Skeletal muscle satellite cell (primary cell): ENCODE measurements at regions not wholly inside any gene's neighbourhood (a gene's known extent, or its start where the extent isn't known, plus 50 kb on each side); places are given as distances from the start of the nearest gene placed in this dataset. TPM values are rescaled to one million over a fixed set of nuclear protein-coding genes. Genes with fewer than 3 reads are reported as not detected.
A peak's percentile ranks its signal among the peaks of the same experiment; 100 is the strongest.

Source experiments
- H3K27me3 ChIP-seq: 2 replicates; pipeline ENCODE4 v1.7.0; 2013; ENCODE audit warnings: low read length; ENCODE audit not compliant: control insufficient read depth, insufficient read depth
- H3K36me3 ChIP-seq: 2 replicates; pipeline ENCODE4 v1.7.0; 2013; ENCODE audit warnings: mild to moderate bottlenecking, control low read depth, low read length; ENCODE audit not compliant: insufficient read depth
- H3K4me1 ChIP-seq: 2 replicates; pipeline ENCODE4 v1.7.0; 2013; ENCODE audit warnings: low read length; ENCODE audit not compliant: control insufficient read depth, insufficient read depth
- H3K4me2 ChIP-seq: 2 replicates; pipeline ENCODE4 v1.7.0; 2013; ENCODE audit warnings: mild to moderate bottlenecking, low read length
- H3K4me3 ChIP-seq: 2 replicates; pipeline ENCODE4 v1.7.0; 2013; ENCODE audit warnings: low read length
- H3K9ac ChIP-seq: 2 replicates; pipeline ENCODE4 v1.7.0; 2013; ENCODE audit warnings: mild to moderate bottlenecking, low read depth, low read length, moderate library complexity
- H3K9me3 ChIP-seq: replicated peaks from 2 replicates; pipeline ENCODE4 v1.7.0; 2013; ENCODE audit warnings: mild to moderate bottlenecking, control low read depth, low read length
- small RNA-seq: library from RNA; depleted of rRNA; stranded (forward); fragments of <200 nt; gene quantifications from one replicate; pipeline ENCODE3, GENCODE V24; 2012

DNA sequence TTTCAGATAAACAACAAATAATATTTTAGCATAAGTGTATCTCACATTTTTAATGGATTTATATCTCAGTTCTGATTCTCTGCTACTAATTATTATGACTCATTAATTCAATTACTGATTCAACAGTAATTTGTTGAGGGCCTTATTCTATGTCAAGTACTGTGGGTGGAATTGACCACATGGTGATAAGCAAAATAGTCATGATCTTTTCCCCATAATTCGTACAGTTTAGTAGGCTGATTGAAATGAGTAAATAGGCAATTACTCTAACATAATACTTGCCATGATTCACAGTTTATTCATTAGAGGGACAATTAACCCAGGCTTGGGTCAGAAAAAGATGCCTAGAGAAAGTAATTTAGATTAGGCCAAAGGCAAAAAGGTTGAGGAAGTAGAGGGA, 60.9 kb upstream of the SLC4A7 start:
- Histone ChIP-seq H3K36me3 (no peaks in the 10 kb centered on the region), H3K4me2 (peak overlapping the region; percentile 38), H3K4me1 (peaks cover 33% of the 10 kb centered on the region), H3K9ac (peak overlapping the region; percentile 65), H3K4me3 (no peak overlapping the region), H3K27me3 (no peaks in the 10 kb centered on the region), H3K9me3 (no peaks in the 10 kb centered on the region)

DNA sequence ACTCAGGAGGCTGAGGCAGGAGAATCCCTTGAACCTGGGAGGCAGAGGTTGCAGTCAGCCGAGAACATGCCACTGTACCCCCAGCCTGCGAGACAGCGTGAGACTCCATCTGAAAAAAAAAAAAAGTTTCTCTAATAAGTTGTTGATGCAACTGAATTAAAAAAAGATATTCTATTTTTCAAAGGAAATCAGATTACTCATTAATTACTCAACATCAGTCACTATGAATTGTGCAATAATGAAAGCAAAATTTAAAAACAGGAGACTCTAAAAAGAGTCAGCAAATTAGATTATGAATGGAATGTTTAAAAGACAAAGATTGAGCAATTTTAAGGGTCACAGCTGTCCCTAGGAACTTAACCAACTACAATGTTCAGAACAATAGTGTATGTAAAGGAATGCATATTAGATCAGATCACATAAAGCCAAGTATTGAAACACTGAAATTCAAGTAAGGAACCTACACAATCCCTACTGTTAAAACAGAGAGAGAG, 60.2 kb upstream of the SLC4A7 start:
- H3K4me3 ChIP-seq: no peak overlapping the region

DNA sequence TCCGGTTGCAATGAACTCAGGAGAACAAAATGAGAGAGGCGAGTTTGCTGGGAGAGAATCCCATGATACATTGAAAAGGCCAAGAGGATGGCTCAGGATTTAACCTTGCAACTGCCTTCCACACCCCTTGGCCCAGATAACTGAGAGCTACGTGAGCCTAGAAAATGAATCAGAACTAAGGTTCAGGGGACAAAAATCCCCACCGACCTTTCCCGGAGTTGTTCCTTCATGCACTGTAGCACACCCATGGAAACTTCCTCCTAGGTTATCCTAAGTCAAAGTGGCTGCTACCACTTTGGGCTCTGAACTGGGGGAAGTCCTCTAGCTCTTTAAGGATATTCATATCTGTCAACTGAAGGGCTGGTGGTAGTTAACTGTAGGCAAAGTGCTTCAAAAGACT, 58.3 kb upstream of the SLC4A7 start:
- Histone ChIP-seq H3K4me1 (peaks cover 33% of the 10 kb centered on the region), H3K9ac (no peak overlapping the region), H3K27me3 (no peaks in the 10 kb centered on the region), H3K9me3 (no peaks in the 10 kb centered on the region), H3K4me3 (no peak overlapping the region), H3K4me2 (peak overlapping the region; percentile 3), H3K36me3 (no peaks in the 10 kb centered on the region)

More for the DNA sequence above, 60.2 kb upstream of the SLC4A7 start:
- peak overlapping the region; percentile 38 for H3K4me2 ChIP-seq
- H3K4me1 ChIP-seq: peaks cover 33% of the 10 kb centered on the region
- H3K27me3 ChIP-seq: no peaks in the 10 kb centered on the region
- H3K36me3 ChIP-seq: no peaks in the 10 kb centered on the region
- no peaks in the 10 kb centered on the region for H3K9me3 ChIP-seq
- peak overlapping the region; percentile 65 for H3K9ac ChIP-seq

DNA sequence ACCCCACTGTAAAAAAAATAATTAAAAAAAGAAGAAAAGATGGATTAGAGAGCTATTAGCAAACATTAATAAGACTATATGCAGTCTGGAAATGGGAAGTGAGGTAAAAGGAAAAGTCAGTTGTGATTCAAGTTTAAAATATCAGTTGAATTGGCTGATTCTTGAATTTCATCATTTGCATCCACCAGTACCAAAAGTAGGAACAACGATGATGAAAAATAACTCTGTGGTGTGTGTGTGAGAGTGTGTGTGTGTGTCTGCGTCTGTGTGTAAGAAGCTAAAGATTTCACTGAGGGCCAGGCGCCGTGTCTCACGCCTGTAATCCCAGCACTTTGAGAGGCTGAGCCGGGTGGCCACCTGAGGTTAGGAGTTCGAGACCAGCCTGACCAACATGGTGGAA, 56.0 kb upstream of the SLC4A7 start:
- Histone ChIP-seq H3K27me3 (no peaks in the 10 kb centered on the region), H3K9me3 (no peaks in the 10 kb centered on the region), H3K4me3 (no peak overlapping the region), H3K36me3 (no peaks in the 10 kb centered on the region), H3K9ac (no peak overlapping the region), H3K4me1 (peaks cover 41% of the 10 kb centered on the region), H3K4me2 (no peak overlapping the region)

DNA sequence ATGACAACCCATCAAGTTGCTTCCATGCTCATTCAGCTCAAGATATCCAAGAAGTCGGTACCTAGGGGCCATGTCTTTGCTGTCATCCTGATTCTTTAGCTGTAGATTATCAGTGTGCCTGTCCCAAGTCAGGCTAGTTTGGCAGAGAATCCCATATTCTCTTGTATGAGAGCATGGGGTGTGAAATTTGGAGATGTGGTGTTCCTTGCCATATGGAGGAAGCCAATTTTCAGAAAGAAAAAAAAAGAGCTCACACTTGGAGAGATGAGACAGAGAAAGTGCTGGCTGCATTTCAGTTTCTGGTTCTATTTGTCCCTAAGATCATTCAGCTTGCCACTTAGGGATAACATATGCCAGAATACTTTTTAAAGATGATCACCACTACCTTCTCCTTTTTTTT, 52.3 kb upstream of the SLC4A7 start:
- Histone ChIP-seq H3K27me3 (no peaks in the 10 kb centered on the region), H3K4me3 (no peak overlapping the region), H3K36me3 (no peaks in the 10 kb centered on the region), H3K9me3 (no peaks in the 10 kb centered on the region), H3K4me2 (no peak overlapping the region), H3K9ac (peak overlapping the region; percentile 53), H3K4me1 (peaks cover 42% of the 10 kb centered on the region)

DNA sequence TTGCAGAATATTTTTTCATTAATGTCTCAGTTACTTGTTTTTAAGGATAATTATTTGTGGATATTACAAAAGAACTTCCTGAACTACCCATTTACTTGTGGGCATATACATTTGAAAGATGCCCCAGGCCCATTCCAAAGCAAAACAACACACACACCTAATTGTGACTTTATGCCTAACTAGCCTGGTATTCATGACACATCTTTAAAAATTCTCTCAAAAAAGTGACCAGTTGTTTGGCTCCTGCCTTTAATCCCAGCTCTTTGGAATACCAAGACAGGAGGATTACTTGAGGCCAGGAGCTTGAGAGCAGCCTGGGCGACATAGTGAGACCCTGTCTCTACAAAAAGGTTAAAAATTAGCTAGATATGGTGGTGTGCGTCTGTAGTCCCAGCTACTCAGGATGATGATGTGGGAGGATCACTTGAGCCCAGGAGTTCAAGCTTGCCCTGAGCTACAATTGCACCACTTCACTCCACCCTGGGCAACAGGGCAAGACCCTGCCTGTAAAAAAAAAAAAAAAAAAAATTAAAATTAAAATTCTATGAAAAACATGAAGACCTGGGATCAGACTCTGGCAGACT, 51.7 kb upstream of the SLC4A7 start:
- Histone ChIP-seq H3K9ac (peak overlapping the region; percentile 53), H3K4me1 (peaks cover 42% of the 10 kb centered on the region), H3K4me3 (no peak overlapping the region), H3K9me3 (no peaks in the 10 kb centered on the region), H3K4me2 (peak overlapping the region; percentile 26), H3K36me3 (no peaks in the 10 kb centered on the region), H3K27me3 (no peaks in the 10 kb centered on the region)

DNA sequence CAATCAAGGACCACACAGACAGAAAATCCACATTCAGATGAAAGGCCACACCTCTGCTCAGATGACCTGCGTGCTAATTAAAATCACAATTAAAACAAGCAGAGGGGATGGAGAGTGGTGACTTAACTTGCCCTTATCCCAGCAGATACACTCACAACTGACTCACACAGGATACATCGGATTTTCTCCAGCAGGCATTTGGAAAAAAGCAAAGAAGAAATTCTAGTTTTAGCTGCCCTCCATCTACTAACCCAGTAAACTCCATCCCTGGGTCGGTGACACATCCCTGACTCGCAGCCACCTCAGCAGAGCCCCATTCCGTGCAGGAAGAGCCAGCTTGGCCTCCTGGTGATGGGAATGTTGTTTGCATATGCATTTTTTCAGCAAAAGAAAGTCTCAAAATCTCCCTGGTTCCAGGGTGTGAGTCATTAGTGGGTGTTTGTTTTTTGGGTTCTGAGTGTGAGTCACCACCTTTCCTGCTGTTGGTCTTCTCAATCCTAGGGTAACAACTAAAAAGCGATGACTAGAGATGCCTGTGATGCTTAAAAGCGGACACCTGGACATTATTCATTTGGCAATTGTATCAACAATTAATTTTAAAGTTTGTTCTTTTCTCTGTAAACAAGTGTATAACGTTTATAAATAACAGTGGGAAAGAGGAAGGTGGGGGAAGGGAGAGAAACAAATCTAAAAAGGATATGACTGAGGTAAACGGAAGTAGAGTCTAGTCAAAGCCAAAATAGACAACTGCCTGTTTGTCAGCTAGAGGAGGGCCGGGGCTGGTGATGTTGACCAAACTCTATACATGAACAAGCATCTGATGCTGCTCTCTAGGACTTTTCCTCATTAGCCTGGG, 49.8 kb upstream of the SLC4A7 start:
- H3K4me1 ChIP-seq: peaks cover 42% of the 10 kb centered on the region
- no peaks in the 10 kb centered on the region for H3K36me3 ChIP-seq
- H3K9ac ChIP-seq: peak overlapping the region; percentile 68
- H3K4me3 ChIP-seq: no peak overlapping the region
- no peaks in the 10 kb centered on the region for H3K27me3 ChIP-seq
- no peaks in the 10 kb centered on the region for H3K9me3 ChIP-seq
- H3K4me2 ChIP-seq: peak overlapping the region; percentile 7

Small RNA genes lying in the stretch of these regions (small RNA-seq; reads per million reads assigned to genes)
- not detected for gene AC098614.2
- not detected for gene RF00019
